ENCODE measurements at regions not wholly inside any gene's neighbourhood (a gene's known extent, or its start where the extent isn't known, plus 50 kb on each side); places are given as distances from the start of the nearest gene placed in this dataset.

GRCh38 chr3:154955907-154956533 lies 124.1 kb upstream of the MME start:
- no peaks in the 10 kb centered on the region for H3K36me3 Mint-ChIP-seq (ENCODE audit: low read depth)
- no peak for ATAC-seq (ENCODE audit: low read depth)
- no peak for TF ChIP-seq CTCF (IDR thresholded peaks at IDR 0.05)
- H3K27me3 Mint-ChIP-seq = no peaks in the 10 kb centered on the region
- no peak overlapping the region for H3K4me3 Mint-ChIP-seq
- no peaks in the 10 kb centered on the region for H3K4me1 Mint-ChIP-seq
- no peak for DNase-seq
- POLR2A ChIA-PET = no interaction called here
- intact Hi-C loops (cut with micrococcal nuclease) = loop anchor here (2.0 kb wide), 1 partner anchor 747 kb away; no protein-coding TSS in a partner anchor
- H3K27ac Mint-ChIP-seq = no peak overlapping the region
- CTCF ChIA-PET = no interaction called here
- H3K9me3 Mint-ChIP-seq = peaks cover 5% of the 10 kb centered on the region

- H3K27ac Mint-ChIP-seq = no peak overlapping the region
- H3K36me3 Mint-ChIP-seq (ENCODE audit: low read depth) = no peaks in the 10 kb centered on the region
- no peak overlapping the region for H3K4me3 Mint-ChIP-seq
- DNase-seq = no peak
- TF ChIP-seq CTCF (IDR thresholded peaks at IDR 0.05) = no peak
- no peaks in the 10 kb centered on the region for H3K27me3 Mint-ChIP-seq
- ChIA-PET POLR2A (no interaction called here), CTCF (interaction anchor here (0.8 to 1.3 kb wide), 2 partner anchors 362 to 368 kb away, joined by 3 to 9 read pairs; no protein-coding TSS in a partner anchor)
- peaks cover 5% of the 10 kb centered on the region for H3K9me3 Mint-ChIP-seq
- ATAC-seq (ENCODE audit: low read depth) = no peak
- intact Hi-C loops (cut with micrococcal nuclease) = loop anchor here (1.0 to 2.0 kb wide), 2 partner anchors 369 to 748 kb away; no protein-coding TSS in a partner anchor
- no peaks in the 10 kb centered on the region for H3K4me1 Mint-ChIP-seq
Measured at GRCh38 chr3:154954757-154955156, 125.4 kb upstream of the MME start.

GRCh38 chr3:154953538-154953937 lies 126.6 kb upstream of the MME start:
- Mint-ChIP-seq H3K4me1 (no peaks in the 10 kb centered on the region), H3K4me3 (no peak overlapping the region), H3K9me3 (peaks cover 9% of the 10 kb centered on the region), H3K27me3 (no peaks in the 10 kb centered on the region), H3K27ac (no peak overlapping the region), H3K36me3 (ENCODE audit: low read depth) (no peaks in the 10 kb centered on the region)
- CTCF ChIA-PET = no interaction called here
- intact Hi-C loops (cut with micrococcal nuclease) = no loop called here
- POLR2A ChIA-PET = no interaction called here
- ATAC-seq (ENCODE audit: low read depth) (no peak), DNase-seq (no peak)
- no peak for TF ChIP-seq CTCF (IDR thresholded peaks at IDR 0.05)

GRCh38 chr3:154952553-154952952 lies 127.6 kb upstream of the MME start:
- Mint-ChIP-seq H3K4me1 (no peaks in the 10 kb centered on the region), H3K4me3 (no peak overlapping the region), H3K9me3 (peaks cover 9% of the 10 kb centered on the region), H3K27me3 (no peaks in the 10 kb centered on the region), H3K36me3 (ENCODE audit: low read depth) (no peaks in the 10 kb centered on the region), H3K27ac (no peak overlapping the region)
- ATAC-seq (ENCODE audit: low read depth) (no peak), DNase-seq (no peak)
- intact Hi-C loops (cut with micrococcal nuclease) = no loop called here
- POLR2A ChIA-PET = no interaction called here
- no peak for TF ChIP-seq CTCF (IDR thresholded peaks at IDR 0.05)
- CTCF ChIA-PET = no interaction called here

- H3K4me1 Mint-ChIP-seq = no peaks in the 10 kb centered on the region
- DNase-seq (no peak), ATAC-seq (ENCODE audit: low read depth) (no peak)
- ChIA-PET CTCF (no interaction called here), POLR2A (no interaction called here)
- TF ChIP-seq CTCF (IDR thresholded peaks at IDR 0.05) = no peak
- peaks cover 9% of the 10 kb centered on the region for H3K9me3 Mint-ChIP-seq
- no peaks in the 10 kb centered on the region for H3K27me3 Mint-ChIP-seq
- no peaks in the 10 kb centered on the region for H3K36me3 Mint-ChIP-seq (ENCODE audit: low read depth)
- intact Hi-C loops (cut with micrococcal nuclease) = no loop called here
- H3K4me3 Mint-ChIP-seq = no peak overlapping the region
- H3K27ac Mint-ChIP-seq = no peak overlapping the region
Measured at GRCh38 chr3:154943981-154944380, 136.1 kb upstream of the MME start.

All from activated B cell treated with CpG ODN at 0.5 μM for 24 hours (primary cell).